NCI-H146 treated with DMSO at 0.1 percent for 48 hours (cell line): ENCODE measurements at regions not wholly inside any gene's neighbourhood (a gene's known extent, or its start where the extent isn't known, plus 50 kb on each side); places are given as distances from the start of the nearest gene placed in this dataset.
A peak's percentile ranks its signal among the peaks of the same experiment; 100 is the strongest.
"Not testable (repeated sequence)": the region's sequence is repeated elsewhere in the genome, so short reads cannot be mapped to it uniquely, and the experiment has no call there.

Experiments
- DNase-seq: peaks from one replicate; lab custom pipeline; 2025; ENCODE audit not compliant: unreplicated experiment; lab: John Stamatoyannopoulos, UW

DNA sequence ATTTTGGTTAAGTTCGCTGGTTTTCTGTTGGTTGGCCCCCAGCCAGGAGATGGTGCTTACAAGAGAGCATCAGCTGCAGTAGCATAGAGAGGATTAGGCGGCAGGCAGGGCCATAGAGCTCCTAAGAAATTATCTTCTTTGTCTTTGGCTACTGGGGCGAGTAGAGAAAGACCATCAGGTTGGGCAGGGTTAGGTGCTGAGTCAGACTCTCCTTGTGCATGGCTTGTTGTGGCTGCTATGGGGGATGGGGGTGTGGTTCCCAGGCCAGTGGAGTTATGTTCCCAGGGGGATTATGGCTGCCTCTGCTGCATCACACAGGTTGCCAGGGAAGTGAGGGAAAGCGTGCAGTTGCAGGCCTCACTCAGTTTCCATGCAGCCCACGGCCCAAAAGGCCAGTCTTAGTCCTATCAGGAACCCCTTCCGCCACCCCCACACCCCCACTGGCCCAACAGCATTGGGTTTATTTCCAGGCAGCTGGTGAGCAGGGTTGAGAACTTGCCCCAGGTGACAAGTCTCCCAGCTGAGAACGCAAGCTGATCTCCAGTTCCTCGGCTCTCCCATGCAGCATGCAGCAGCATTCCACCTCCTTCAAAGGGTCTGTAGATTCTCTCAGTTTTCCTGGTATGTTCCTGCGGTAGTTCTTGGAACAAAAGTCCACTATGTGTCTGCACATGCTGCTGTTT, 243.7 kb downstream of the UTRN start:
- DNase-seq = no peak

DNA sequence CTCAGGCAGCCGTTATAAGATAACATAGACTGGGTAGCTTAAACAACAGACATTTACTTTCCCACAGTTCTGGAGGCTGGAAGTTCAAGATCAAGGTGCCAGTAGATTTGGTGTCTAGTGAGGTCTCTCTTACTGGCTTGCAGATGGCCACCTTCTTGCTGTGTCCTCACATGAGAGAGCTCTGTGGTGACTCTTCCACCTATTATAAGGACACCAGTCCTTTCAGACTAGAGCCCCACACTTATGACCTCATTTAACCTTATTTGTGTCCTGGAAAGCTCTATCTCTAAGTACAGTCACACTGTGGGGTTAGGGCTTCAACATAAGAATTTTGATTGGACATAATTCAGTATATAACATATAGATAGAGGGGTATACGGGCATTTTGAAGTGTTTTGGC, 245.0 kb downstream of the UTRN start:
- DNase-seq = no peak

DNA sequence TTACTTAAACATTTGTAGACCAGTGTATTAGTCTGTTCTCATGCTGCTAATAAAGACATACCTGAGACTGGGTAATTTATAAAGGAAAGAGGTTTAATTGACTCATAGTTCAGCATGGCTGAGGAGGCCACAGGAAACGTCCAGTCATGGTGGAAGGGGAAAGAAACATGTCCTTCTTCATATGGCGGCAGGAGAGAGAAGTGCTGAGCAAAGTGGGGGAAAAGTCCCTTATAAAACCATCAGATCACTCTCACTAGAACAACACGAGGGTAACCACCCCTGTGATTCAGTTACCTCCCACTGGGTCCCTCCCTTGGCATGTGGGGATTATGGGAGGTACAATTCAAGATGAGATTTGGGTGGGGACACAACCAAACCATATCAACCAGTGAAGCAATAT, 247.1 kb downstream of the UTRN start:
- DNase-seq = not testable (repeated sequence)

DNA sequence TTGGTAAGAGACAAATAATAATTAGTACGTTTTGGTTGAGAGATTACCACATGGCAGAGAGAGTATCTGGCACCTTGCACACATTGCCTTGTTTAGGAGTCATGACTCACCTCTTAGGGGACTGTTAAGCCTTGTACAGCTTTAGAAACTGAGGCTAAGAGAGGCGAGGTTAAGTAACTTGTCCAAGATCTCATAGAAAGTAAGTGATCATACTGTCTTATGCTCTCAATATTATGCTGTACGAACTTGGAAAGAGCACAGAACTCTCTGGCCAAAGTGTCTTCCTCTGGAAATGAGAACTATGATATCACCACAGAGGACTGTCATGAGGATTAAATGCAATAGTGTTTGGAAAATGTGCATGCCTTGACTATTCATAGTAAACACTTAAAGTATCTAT, 249.0 kb downstream of the UTRN start:
- DNase-seq = no peak

DNA sequence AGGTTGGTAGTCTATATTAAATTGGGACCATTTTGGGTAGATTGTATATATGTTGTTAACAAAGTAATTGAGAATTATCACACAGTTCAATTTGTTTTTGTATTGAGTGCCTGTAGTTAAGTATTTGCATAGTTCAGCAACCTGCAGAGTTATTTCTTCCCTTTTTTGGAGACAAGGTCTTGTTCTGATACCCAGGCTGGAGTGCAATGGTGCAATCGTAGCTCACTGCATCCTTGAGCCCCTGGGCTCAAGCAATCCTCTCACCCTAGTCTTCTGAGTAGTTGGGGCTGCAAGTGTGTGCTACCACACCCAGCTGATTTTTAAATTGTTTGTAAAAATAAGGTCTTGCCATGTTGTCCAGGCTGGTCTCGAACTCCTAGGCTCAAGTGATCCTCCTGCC, 250.5 kb downstream of the UTRN start:
- DNase-seq = no peak

DNA sequence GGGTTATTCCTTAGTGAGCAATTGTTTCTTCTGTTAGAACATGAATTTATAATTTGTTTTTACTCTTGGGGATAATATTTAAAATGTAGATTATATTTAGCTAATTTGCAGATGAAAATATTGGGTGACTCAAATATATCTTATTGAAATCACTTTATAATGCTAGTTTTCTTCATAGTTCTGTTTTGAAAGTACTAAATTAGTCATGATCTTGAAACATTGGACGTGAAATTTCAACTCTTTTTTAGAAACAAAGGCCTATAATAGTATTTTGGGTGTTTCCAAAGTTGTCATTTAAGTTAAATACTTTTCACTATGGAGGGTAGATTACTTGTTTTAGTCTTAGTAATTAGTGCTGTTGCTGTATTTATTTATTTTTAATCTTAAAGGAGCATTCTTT, 250.9 kb downstream of the UTRN start:
- no peak for DNase-seq

DNA sequence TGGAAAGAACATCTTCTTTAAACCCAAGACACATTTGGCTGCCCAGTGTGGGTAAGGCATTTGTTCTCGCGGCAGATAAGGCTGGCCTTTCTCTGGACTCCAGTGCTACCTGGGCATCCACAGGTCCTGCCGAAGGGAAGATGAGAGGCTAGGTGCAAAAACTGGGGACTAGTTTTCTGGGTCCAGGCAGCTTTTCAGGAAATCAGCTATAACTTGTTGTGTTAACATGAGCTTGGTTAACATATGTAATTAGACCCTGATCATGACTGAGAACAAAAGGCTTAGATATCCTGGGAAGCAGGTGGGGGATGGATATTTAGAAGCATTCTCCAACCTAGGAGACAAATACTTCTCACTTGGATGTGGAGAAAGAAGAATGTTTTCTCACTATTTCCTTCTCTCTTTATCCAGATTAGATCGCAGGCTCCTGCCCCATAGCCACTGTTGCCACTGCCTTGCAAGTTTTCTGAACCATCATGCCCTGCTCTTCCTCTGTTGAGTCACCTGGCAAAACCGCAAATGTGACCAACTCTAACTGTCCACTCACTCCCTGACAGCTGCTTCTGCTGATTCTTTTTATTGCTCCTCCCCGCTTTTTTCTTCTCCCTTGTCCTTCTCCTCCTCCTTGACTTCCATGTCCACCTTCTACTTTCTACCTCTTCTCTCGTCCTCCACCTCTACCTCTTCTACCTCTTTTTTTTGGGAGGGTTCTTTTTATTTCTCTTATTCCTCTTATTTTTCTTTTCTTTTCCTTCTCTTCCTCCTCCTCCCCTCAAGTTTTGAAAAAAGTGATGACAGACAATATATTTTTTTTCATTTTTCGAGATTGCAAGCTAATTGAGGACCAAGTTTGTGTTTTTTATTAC, 258.1 kb downstream of the UTRN start:
- DNase-seq = no peak

DNA sequence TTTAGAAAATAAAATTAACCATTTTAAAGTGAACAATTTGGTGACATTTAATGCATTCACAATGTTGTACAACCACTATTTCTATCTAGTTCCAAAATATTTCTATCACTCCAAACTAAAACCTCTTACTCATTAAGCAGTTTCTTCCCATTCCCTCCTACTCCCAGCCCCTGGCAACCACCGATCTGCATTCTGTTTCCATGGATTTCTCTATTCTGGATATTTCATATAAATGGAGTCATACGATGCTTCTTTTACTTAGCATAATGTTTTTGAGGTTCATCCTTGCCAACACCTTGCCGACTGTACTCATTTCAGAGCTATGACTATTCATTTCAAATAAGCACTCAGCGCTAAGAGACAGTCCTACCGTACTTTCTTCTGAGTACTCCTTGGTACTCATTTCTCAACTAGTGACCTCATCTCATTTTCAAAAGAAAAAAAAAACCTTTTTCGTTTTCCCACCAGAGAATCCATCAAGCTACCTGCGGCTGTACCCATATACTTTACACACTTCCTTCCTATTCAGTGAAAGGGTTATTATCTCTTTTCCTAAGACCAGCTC, 259.2 kb downstream of the UTRN start:
- DNase-seq = no peak

DNA sequence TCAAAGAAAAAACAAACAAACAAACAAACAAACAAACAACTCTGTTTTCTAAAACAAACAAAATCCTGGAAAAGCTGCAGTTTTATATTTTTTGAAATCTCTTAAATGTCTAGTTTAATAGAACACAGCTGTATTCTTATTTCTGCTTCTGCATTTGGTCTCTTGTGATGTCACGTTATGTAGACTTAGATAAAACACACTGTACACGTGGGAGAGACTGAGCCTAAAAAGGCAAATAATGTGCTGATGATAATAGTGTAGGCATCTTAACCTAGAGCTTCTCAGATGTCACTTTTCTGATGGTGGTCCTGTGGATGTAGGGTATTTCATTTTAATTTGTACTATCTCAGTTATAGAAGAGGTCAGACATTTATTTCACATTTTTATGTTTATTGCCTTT, 261.7 kb downstream of the UTRN start:
- no peak for DNase-seq

DNA sequence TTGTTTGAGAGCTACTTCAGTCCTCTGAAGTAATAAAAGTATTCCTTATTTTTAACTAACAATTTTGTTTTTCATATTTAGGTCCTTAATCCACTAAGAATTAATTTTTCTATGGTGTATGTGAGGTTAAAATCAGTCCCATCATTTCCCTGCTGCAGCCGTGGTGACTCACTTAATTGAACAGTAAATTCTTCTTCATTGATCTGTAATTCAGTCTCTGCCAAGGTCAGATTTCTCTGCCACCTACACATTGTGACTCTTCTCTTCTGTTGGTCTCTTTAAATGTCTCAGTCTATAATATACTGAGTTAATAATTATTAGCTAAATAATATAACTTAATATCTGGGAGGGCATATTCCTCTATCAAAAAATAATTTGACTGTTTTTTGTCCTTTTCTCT, 262.3 kb downstream of the UTRN start:
- DNase-seq = no peak

DNA sequence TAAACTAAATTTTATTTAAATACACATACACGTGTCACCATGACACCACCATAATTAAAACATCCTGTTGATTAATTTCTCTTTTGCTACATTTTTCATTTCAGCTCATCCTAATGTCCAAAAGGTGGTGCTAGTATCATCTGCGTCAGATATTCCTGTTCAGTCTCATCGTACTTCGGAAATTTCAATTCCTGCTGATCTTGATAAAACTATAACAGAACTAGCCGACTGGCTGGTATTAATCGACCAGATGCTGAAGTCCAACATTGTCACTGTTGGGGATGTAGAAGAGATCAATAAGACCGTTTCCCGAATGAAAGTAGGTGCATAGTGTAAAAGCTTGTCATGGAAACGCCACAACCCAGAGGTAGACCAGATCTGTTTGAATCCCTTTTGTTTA, 263.4 kb downstream of the UTRN start:
- DNase-seq = no peak

DNA sequence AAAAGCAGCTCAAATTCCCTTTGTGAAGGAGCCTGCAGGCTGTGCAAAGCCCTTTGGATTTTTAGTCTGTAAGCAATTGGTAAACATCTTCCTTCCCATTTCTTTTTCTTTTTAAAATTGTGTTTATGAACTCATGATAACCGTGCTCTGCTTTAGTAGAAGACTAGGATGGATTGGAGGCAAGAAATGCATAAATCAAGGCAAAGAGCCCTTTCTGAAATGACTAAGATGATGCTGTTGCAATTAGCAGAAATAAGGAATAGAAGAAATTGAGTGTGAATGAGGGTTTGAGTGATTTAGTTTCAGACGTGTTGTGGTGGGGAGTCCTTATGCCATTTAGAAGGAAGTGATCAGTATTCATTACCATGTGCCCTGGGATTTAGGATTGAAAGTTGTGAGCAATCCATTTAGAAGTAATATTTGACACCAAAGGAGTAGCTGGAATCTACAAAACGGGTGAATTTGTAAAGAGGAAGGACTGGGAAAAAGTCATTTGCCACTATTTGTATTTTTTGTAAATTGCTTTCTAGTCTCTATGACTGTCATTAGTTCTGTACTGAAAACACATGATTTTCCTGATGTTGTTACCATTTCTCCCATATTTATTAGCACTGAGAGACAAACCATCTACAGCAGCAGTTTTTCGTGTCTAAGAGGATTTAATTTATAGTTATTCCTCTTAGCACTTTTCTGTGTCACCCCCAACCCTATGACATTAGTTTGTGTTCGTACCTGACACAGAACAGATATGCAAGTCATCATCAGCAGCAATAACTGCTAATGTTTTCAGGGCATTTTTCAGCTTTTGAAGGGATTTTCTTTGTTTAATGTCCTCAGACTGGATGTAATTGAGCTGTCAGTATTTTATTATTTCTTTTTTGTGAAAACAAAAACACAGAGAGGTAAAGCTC, 265.0 kb downstream of the UTRN start:
- no peak for DNase-seq

DNA sequence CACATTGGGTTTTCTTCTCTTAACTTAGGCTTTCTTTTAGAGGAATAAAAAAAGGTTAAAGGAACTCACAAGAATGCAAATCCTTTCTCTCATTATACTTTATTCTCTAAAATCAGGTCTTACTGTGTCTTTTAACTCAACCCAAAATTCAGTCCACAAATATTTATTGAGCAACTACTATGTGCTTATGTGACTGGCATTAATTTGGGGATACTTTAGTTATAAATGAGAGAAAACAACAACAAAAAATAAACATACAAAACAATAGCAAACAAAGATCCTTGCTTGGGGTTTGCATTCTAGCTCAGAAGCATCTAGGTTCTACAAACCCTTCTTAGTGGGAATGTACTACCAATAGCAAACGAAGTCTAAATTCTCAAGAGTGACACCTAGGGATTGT, 266.2 kb downstream of the UTRN start:
- DNase-seq = no peak

DNA sequence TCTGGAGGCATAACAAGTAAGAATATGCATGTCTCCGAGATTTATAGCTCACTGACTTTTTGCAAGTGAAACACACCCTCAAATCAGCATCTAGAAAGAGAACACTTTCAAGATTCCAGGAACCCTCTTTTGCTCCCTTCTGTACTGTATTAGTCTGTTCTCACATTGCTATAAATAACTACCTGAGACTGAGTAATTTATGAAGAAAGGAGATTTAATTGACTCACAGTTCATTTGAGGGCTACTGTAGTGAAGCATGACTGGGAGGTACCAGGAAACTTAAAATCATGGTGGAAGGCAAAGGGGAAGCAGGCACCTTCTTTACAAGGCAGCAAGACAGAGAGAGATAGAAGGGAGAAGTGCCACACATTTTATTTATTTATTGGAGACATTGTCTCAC, 269.9 kb downstream of the UTRN start:
- no peak for DNase-seq

DNA sequence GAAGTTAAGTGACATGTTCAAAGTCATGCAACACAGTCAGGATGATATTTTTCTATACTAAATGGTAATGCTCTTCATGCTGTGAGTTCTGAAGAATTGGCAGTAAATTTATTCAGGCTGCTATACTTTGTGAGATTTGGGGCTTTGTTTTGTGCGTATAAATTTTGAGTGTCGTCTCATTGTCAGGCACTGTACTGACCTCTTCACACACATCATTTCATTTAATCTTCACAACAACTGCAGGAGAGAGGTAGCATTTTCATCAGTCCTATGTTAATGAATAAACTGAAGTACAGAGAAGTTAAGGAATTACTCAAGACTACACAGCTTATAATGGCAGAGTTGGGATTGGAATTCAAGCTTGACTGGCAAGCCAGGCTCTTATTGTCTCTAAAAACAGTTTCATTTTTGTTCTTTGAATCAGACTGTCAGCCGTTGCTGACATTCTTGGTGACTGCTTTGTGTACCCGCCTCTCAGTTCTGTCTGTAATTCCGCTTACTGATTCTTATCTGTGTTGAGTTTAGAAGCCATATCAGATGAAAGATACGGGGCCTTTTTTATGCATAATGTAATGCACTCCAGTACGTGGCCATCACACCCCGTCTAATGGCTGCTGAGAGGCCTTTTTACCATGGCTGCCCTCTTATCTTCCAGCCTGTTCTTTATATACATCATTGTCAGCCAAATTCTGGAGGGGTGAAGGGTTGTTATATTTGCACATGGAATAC, 274.9 kb downstream of the UTRN start:
- no peak for DNase-seq

DNA sequence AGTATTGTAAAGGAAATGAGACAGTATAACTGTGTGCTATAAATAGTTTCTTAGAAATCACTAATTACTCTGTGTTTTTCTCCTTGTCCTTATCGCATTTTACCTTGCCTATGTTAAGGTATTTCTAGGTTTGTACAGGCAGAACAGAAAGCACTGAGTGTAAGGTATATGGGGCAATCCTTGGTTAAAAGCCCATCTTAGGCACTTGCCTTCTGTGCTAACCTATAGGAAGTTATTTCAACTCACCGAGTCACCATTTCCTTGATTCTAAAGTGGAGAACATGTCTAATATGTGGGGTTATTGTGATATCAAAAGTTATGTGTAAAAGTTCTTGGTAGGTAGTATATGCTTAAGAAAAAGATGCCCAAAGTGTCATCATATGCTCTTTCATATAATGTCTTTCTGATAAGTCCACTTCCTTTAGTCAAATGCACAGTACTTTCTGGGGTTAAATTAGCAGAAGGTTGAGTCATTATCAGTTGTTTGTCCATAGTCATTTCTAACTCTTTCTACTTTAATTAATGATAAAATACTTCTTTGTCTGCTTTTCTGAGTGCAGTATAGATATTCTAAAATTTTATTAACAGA, 276.4 kb downstream of the UTRN start:
- no peak for DNase-seq

DNA sequence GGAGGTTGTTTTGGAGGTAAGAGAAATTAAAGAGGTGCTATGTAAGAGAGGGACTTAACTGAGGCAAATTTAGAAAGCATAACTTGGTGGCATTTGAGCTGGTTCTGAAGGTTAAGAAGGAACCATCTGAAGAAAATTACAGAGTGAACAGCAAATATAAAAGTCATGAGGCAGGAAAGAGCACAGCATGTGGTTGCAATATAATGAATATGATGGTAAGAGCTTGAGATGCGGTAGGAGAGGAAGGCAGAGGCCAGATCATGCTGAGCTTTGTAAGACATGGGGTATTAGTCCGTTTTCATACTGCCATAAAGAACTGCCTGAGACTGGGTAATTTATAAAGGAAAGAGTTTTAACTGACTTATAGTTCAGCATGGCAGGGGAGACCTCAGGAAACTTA, 279.1 kb downstream of the UTRN start:
- DNase-seq = peak; percentile 12

DNA sequence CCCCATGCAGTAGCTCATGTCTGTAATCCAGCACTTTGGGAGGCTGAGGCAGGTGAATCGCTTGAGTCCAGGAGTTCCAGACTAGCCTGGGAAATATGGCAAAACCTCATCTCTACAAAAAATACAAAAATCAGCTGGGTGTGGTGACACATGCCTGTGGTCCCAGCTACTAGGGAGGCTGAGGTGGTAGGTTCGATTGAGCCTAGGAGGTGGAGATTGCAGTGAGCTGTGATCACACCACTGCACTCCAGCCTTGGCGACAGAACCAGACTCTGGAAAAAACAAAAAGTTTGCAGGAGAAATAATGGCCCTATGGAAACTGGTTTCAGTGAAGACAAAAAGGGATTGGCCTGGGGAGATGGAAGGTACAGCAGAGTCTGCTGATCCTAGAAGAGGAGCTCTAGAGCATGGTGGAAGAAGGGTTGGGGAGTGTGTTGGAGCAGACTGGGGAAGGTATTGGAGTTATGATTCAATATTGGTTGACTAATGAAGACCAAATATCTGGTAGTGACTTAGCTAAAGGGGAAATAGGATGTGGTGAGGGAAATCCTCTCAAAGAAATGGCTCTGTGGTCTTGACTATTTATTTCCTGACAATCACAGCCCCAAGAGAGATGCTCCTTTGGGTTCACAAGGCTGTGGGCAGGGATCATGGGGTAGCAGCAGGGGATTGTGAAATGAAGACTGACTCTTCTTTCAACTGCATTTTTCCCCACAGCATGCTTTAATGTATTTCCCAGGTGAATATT, 281.9 kb downstream of the UTRN start:
- DNase-seq = no peak

DNA sequence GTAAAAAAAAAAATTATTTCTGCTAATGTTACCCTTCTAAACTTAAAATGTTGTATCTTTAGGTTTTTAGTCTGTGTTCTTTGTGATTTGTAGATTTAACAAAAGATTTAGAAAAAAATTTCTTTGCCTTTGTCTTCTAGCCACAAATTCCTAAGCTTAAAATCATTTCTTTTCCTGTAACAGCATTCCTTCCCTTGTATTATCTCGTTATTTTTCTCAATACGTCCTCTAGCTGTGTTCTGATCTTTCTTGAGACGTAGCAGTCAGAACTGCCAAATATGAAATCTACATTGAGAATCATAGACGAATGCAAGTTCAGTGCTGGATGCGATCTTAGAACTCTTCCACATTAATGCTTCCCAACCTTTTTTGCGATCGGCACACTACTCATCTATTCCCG, 283.1 kb downstream of the UTRN start:
- DNase-seq = no peak

DNA sequence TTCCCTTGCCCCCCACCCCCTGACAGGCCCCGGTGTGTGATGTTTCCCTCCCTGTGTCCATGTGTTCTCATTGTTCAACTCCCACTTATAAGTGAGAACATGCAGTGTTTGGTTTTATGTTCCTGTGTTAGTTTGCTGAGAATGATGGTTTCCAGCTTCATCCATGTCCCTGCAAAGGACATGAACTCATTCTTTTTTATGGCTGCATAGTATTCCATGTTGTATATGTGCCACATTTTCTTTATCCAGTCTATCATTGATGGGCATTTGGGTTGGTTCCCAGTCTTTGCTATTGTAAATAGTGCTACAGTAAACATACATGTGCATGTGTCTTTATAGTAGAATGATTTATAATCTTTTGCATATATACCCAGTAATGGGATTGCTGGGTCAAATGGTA, 287.4 kb downstream of the UTRN start:
- DNase-seq = not testable (repeated sequence)
